SK-N-MC (cell line): ENCODE measurements at regions not wholly inside any gene's neighbourhood (a gene's known extent, or its start where the extent isn't known, plus 50 kb on each side); places are given as distances from the start of the nearest gene placed in this dataset.

ENCODE experiments used
- EZH2 ChIP-seq: fragments of 200-600 bp; sonication (generic); IDR thresholded peaks from one replicate; pipeline ENCODE4 v1.6.1; 2017; ENCODE audit warnings: antibody characterized with exemption
- FOXP2 ChIP-seq: optimal IDR thresholded peaks from 2 replicates; pipeline ENCODE3; 2011; ENCODE audit warnings: mild to moderate bottlenecking, moderate library complexity; ENCODE audit not compliant: insufficient read depth; ENCODE audit errors: extremely low read length, control extremely low read depth
- POLR2AphosphoS5 ChIP-seq: IDR thresholded peaks from 2 replicates; pipeline ENCODE4 v1.6.1; 2012; ENCODE audit warnings: mild to moderate bottlenecking, low read depth, low read length, borderline replicate concordance

DNA sequence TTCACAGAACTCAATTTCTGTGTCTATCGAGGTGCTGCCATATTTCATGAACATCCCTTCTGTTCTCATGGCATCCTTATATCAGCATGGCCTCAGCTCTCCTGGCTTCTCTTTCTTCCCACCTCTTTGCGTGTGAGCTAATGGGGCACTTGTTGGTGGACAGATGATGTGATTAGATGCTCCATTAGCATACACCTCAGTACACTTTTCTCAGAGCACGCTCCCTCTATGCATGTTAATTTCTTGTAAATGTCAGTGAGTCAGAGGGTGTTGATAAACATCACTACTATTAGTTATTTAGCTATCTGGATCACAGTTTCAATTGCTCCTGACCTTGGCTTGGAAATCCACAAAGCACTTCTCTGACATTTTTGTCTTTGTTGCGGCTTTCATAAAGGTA lies 159.4 kb downstream of the CD8B2 start:
- TF ChIP-seq FOXP2 (no peak), EZH2 (no peak), POLR2AphosphoS5 (no peak)
